ENCODE measurements at regions not wholly inside any gene's neighbourhood (a gene's known extent, or its start where the extent isn't known, plus 50 kb on each side); places are given as distances from the start of the nearest gene placed in this dataset.

- no peak for TF ChIP-seq CTCF (conservative IDR thresholded peaks at IDR 0.05)
- no peak for TF ChIP-seq ZFX (IDR thresholded peaks at IDR 0.05)
These were observed 377.6 kb upstream of the GATB start for GRCh38 chr4:152138451-152138850.
